Ammon's horn (tissue), 1 donor: ENCODE measurements at regions not wholly inside any gene's neighbourhood (a gene's known extent, or its start where the extent isn't known, plus 50 kb on each side); places are given as distances from the start of the nearest gene placed in this dataset.
A peak's percentile ranks its signal among the peaks of the same experiment; 100 is the strongest.
"Not testable (repeated sequence)": the region's sequence is repeated elsewhere in the genome, so short reads cannot be mapped to it uniquely, and the experiment has no call there.

Experiments
- DNase-seq: peaks from one replicate; pipeline ENCODE4 v3.0.0-alpha.2; 2016; ENCODE audit warnings: low spot score

- DNase-seq, result no peak
Measured at GRCh38 chr5:24135536-24135935, 509.2 kb downstream of the CDH10 start.

- DNase-seq, result peak; percentile 57
Measured at GRCh38 chr5:24141046-24141445, 503.7 kb downstream of the CDH10 start.

- DNase-seq, result no peak
Measured at GRCh38 chr5:24142341-24142740, 502.4 kb downstream of the CDH10 start.

- no peak for DNase-seq
Measured at GRCh38 chr5:24145806-24146205, 499.0 kb downstream of the CDH10 start.

GRCh38 chr5:24161559-24161958 is 483.2 kb downstream of the CDH10 start:
- DNase-seq, result no peak

- no peak for DNase-seq
Measured at GRCh38 chr5:24162343-24162742, 482.4 kb downstream of the CDH10 start.

- no peak for DNase-seq
Measured at GRCh38 chr5:24163091-24163490, 481.7 kb downstream of the CDH10 start.

- DNase-seq, result no peak
Measured at GRCh38 chr5:24167806-24168205, 477.0 kb downstream of the CDH10 start.

- DNase-seq, result no peak
Measured at GRCh38 chr5:24170026-24170425, 474.8 kb downstream of the CDH10 start.

GRCh38 chr5:24170930-24171329 is 473.8 kb downstream of the CDH10 start:
- not testable (repeated sequence) for DNase-seq

- DNase-seq, result peak; percentile 8
Measured at GRCh38 chr5:24177821-24178220, 467.0 kb downstream of the CDH10 start.

- no peak for DNase-seq
Measured at GRCh38 chr5:24183981-24184380, 460.8 kb downstream of the CDH10 start.

GRCh38 chr5:24188216-24188925 is 456.4 kb downstream of the CDH10 start:
- no peak for DNase-seq

- no peak for DNase-seq
Measured at GRCh38 chr5:24196789-24197188, 448.0 kb downstream of the CDH10 start.

GRCh38 chr5:24208686-24209106 is 436.1 kb downstream of the CDH10 start:
- DNase-seq, result no peak

GRCh38 chr5:24215114-24215513 is 429.7 kb downstream of the CDH10 start:
- no peak for DNase-seq

- DNase-seq, result no peak
Measured at GRCh38 chr5:24222876-24223275, 421.9 kb downstream of the CDH10 start.

GRCh38 chr5:24225051-24225450 is 419.7 kb downstream of the CDH10 start:
- DNase-seq, result no peak

GRCh38 chr5:24226479-24226878 is 418.3 kb downstream of the CDH10 start:
- peak; percentile 34 for DNase-seq

- DNase-seq, result not testable (repeated sequence)
Measured at GRCh38 chr5:24227881-24228280, 416.9 kb downstream of the CDH10 start.

- DNase-seq, result no peak
Measured at GRCh38 chr5:24232041-24232440, 412.7 kb downstream of the CDH10 start.

- peak; percentile 19 for DNase-seq
Measured at GRCh38 chr5:24232929-24233498, 411.8 kb downstream of the CDH10 start.

- no peak for DNase-seq
Measured at GRCh38 chr5:24235946-24236345, 408.8 kb downstream of the CDH10 start.

GRCh38 chr5:24245821-24246220 is 399.0 kb downstream of the CDH10 start:
- DNase-seq, result no peak
